ENCODE measurements at regions not wholly inside any gene's neighbourhood (a gene's known extent, or its start where the extent isn't known, plus 50 kb on each side); places are given as distances from the start of the nearest gene placed in this dataset.

GRCh38 chr5:71904852-71905251 is 185.8 kb downstream of the CARTPT start:
- Histone ChIP-seq H2AFZ (ENCODE audit: low read length) (no peak overlapping the region), H3K27me3 (ENCODE audit: control insufficient read depth, insufficient read depth, low read length) (no peaks in the 10 kb centered on the region), H3K36me3 (ENCODE audit: control insufficient read depth, insufficient read depth, low read length) (no peaks in the 10 kb centered on the region), H3K4me3 (replicated peaks in 1 of 4; ENCODE audit: control extremely low read depth in 1 of 4, insufficient read depth in 1 of 4, low read depth in 3 of 4, low read length in 4 of 4) (no peak overlapping the region), H3K9me3 (ENCODE audit: control insufficient read depth, insufficient read depth, low read depth, low read length) (no peaks in the 10 kb centered on the region), H4K20me1 (ENCODE audit: control insufficient read depth, extremely low read depth, insufficient read depth, low read length) (no peaks in the 10 kb centered on the region), H3K4me1 (ENCODE audit: control insufficient read depth, extremely low read depth, insufficient read depth, low read length) (no peaks in the 10 kb centered on the region), H3K79me2 (ENCODE audit: control insufficient read depth, insufficient read depth, low read length) (no peaks in the 10 kb centered on the region), H3K4me2 (ENCODE audit: extremely low read depth, insufficient read depth, low read length) (no peak overlapping the region), H3K9ac (ENCODE audit: insufficient read depth, low read length) (no peak overlapping the region), H3K27ac (ENCODE audit: insufficient read depth, low read length) (no peak overlapping the region)
- TF ChIP-seq CTCF (conservative IDR thresholded peaks at IDR 0.05 in 1 of 2, IDR thresholded peaks at IDR 0.05 in 1 of 2; ENCODE audit: low read depth in 1 of 2, low read length in 2 of 2) (no peak), EZH2 (IDR thresholded peaks at IDR 0.05; ENCODE audit: low read length, missing control alignments) (no peak)
- no peak for DNase-seq (ENCODE audit: low read depth in 2 of 2)

GRCh38 chr5:71905834-71906711 is 187.0 kb downstream of the CARTPT start:
- no peaks in the 10 kb centered on the region for H3K36me3 ChIP-seq (ENCODE audit: control insufficient read depth, insufficient read depth, low read length)
- H3K4me3 ChIP-seq (replicated peaks in 1 of 4; ENCODE audit: control extremely low read depth in 1 of 4, insufficient read depth in 1 of 4, low read depth in 3 of 4, low read length in 4 of 4): no peak overlapping the region
- no peak overlapping the region for H2AFZ ChIP-seq (ENCODE audit: low read length)
- no peak overlapping the region for H3K9ac ChIP-seq (ENCODE audit: insufficient read depth, low read length)
- no peaks in the 10 kb centered on the region for H3K79me2 ChIP-seq (ENCODE audit: control insufficient read depth, insufficient read depth, low read length)
- no peak overlapping the region for H3K27ac ChIP-seq (ENCODE audit: insufficient read depth, low read length)
- DNase-seq (ENCODE audit: low read depth in 2 of 2): peak in 1 of 2 donors; percentile 26
- H3K27me3 ChIP-seq (ENCODE audit: control insufficient read depth, insufficient read depth, low read length): no peaks in the 10 kb centered on the region
- H3K4me2 ChIP-seq (ENCODE audit: extremely low read depth, insufficient read depth, low read length): no peak overlapping the region
- TF ChIP-seq EZH2 (IDR thresholded peaks at IDR 0.05; ENCODE audit: low read length, missing control alignments) (no peak), CTCF (conservative IDR thresholded peaks at IDR 0.05 in 1 of 2, IDR thresholded peaks at IDR 0.05 in 1 of 2; ENCODE audit: low read depth in 1 of 2, low read length in 2 of 2) (no peak)
- no peaks in the 10 kb centered on the region for H3K9me3 ChIP-seq (ENCODE audit: control insufficient read depth, insufficient read depth, low read depth, low read length)
- no peaks in the 10 kb centered on the region for H4K20me1 ChIP-seq (ENCODE audit: control insufficient read depth, extremely low read depth, insufficient read depth, low read length)
- no peaks in the 10 kb centered on the region for H3K4me1 ChIP-seq (ENCODE audit: control insufficient read depth, extremely low read depth, insufficient read depth, low read length)

GRCh38 chr5:71907001-71907588 is 188.0 kb downstream of the CARTPT start:
- no peak overlapping the region for H3K4me2 ChIP-seq (ENCODE audit: extremely low read depth, insufficient read depth, low read length)
- no peak overlapping the region for H3K9ac ChIP-seq (ENCODE audit: insufficient read depth, low read length)
- no peak for DNase-seq (ENCODE audit: low read depth in 2 of 2)
- H3K9me3 ChIP-seq (ENCODE audit: control insufficient read depth, insufficient read depth, low read depth, low read length): no peaks in the 10 kb centered on the region
- H3K36me3 ChIP-seq (ENCODE audit: control insufficient read depth, insufficient read depth, low read length): no peaks in the 10 kb centered on the region
- no peaks in the 10 kb centered on the region for H3K79me2 ChIP-seq (ENCODE audit: control insufficient read depth, insufficient read depth, low read length)
- no peak overlapping the region for H3K4me3 ChIP-seq (replicated peaks in 1 of 4; ENCODE audit: control extremely low read depth in 1 of 4, insufficient read depth in 1 of 4, low read depth in 3 of 4, low read length in 4 of 4)
- H3K27ac ChIP-seq (ENCODE audit: insufficient read depth, low read length): no peak overlapping the region
- TF ChIP-seq EZH2 (IDR thresholded peaks at IDR 0.05; ENCODE audit: low read length, missing control alignments): no peak
- no peak for TF ChIP-seq CTCF (conservative IDR thresholded peaks at IDR 0.05 in 1 of 2, IDR thresholded peaks at IDR 0.05 in 1 of 2; ENCODE audit: low read depth in 1 of 2, low read length in 2 of 2)
- H2AFZ ChIP-seq (ENCODE audit: low read length): no peak overlapping the region
- no peaks in the 10 kb centered on the region for H3K27me3 ChIP-seq (ENCODE audit: control insufficient read depth, insufficient read depth, low read length)
- no peaks in the 10 kb centered on the region for H4K20me1 ChIP-seq (ENCODE audit: control insufficient read depth, extremely low read depth, insufficient read depth, low read length)
- H3K4me1 ChIP-seq (ENCODE audit: control insufficient read depth, extremely low read depth, insufficient read depth, low read length): no peaks in the 10 kb centered on the region
